ENCODE measurements at regions not wholly inside any gene's neighbourhood (a gene's known extent, or its start where the extent isn't known, plus 50 kb on each side); places are given as distances from the start of the nearest gene placed in this dataset.
A peak's percentile ranks its signal among the peaks of the same experiment; 100 is the strongest.

DNA sequence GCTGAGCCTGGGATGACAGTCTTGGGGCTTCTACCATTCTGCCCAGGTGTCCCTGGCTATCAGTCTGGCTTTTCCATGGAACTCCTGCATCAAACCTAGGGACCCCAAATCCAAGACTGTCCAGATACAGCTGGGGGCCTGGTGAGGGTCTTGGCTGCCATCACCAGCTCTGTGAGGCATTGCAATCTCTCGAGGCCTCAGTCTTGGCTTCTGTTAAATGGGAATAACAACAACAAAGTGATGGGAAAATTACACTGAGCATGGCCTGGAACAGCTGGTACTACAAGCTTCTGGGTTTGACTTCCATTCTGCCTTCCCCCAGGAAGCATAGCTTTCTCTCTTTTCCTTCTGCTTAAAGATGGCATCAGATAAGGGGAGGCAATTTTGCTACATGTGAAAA, 50.0 kb upstream of the LCTL start:
- no peak overlapping the region for H3K4me3 ChIP-seq (ENCODE audit: low read length)
- H3K9ac ChIP-seq (ENCODE audit: low read length), result no peak overlapping the region
- H3K36me3 ChIP-seq (ENCODE audit: control insufficient read depth, insufficient read depth, low read length), result no peaks in the 10 kb centered on the region
- H3K4me1 ChIP-seq (ENCODE audit: control insufficient read depth, insufficient read depth, low read length), result no peaks in the 10 kb centered on the region
- H3K27me3 ChIP-seq (ENCODE audit: control insufficient read depth, insufficient read depth, low read length), result no peaks in the 10 kb centered on the region
- no peak overlapping the region for H3K27ac ChIP-seq (ENCODE audit: low read depth, low read length)

DNA sequence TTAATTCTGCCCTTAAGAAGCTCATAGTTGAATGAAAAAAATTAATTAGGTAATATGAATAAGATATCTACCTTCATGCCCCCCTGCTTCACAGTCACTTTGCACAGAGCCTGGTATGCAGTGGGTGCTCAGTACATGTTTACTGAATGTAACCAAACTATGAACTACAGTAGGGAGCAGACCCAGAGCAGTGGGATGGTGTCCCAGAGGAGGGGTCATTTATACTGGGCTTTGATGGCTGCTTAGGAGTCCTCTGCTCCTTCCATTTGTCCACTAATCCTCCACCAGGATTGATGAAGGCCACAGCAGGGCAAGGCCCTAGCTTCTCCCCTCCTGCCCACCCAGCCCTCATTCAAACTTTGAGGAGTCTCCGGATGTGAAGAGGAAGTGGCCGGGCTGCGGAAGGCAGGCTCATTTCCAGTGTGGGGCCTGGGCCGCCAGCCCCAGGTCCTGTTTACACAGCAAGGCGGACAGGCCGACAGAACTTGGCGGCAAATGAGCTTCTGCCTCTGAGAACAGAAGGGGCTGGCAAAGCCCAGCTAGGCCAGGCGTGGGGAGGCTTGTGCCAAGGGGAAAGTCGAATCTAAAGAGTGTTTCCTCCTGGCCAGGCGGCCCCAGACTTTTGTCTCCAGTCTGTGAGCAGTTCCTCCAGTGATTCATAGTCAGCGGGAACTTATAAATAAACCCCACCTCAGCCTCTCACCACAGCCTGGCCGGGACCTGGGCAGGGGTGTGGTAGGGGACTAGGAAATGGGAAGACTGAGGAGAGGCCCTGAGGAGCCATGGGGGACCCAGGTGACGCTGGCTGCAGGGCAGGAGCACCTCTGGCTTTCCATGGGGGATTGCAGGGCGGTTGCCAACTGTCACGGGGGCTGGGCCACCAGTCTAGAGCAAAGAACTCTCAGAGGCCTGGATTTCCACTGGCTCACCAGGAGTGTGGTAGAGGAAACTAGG, 51.6 kb upstream of the LCTL start:
- peak overlapping the region; percentile 74 for H3K27ac ChIP-seq (ENCODE audit: low read depth, low read length)
- no peaks in the 10 kb centered on the region for H3K27me3 ChIP-seq (ENCODE audit: control insufficient read depth, insufficient read depth, low read length)
- no peak overlapping the region for H3K4me3 ChIP-seq (ENCODE audit: low read length)
- no peaks in the 10 kb centered on the region for H3K4me1 ChIP-seq (ENCODE audit: control insufficient read depth, insufficient read depth, low read length)
- H3K9ac ChIP-seq (ENCODE audit: low read length), result no peak overlapping the region
- no peaks in the 10 kb centered on the region for H3K36me3 ChIP-seq (ENCODE audit: control insufficient read depth, insufficient read depth, low read length)

DNA sequence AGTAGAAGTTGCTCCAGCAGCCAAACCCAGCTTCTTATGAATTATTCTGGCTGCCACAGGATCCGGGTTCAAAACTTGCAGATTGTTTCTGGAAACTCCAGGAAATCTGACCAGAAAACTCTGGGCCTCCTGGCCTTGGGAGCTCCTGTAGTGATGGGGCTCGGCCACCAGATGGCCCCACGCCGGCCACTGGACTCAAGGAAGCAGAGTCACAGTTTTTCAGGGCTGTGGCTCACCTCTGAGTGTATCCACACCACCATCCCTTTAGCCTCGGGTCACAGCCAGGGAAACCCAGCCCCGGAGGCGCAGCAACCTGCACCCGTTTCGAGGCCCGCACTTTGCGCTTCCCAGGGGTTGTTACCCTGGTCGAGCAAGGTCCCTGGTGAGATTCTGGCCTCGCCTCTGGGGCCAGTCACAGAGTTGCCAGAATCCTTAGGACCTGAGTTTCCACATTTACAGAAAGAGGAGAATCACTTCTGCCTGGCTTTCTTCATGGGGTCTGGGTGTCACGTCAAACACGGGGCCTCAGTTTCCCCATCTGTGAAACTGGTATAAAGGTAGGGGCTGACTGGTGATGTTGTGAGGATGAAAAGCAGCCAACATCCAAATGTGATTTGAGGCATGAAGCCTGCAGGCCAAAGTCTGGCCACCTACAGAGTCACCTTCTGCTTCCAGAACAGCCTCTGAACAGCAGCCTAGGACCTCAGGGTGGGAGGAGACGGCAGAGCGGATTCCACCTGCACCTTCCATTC, 53.5 kb upstream of the LCTL start:
- no peaks in the 10 kb centered on the region for H3K4me1 ChIP-seq (ENCODE audit: control insufficient read depth, insufficient read depth, low read length)
- H3K36me3 ChIP-seq (ENCODE audit: control insufficient read depth, insufficient read depth, low read length), result no peaks in the 10 kb centered on the region
- no peak overlapping the region for H3K9ac ChIP-seq (ENCODE audit: low read length)
- H3K27ac ChIP-seq (ENCODE audit: low read depth, low read length), result no peak overlapping the region
- H3K4me3 ChIP-seq (ENCODE audit: low read length), result no peak overlapping the region
- no peaks in the 10 kb centered on the region for H3K27me3 ChIP-seq (ENCODE audit: control insufficient read depth, insufficient read depth, low read length)

DNA sequence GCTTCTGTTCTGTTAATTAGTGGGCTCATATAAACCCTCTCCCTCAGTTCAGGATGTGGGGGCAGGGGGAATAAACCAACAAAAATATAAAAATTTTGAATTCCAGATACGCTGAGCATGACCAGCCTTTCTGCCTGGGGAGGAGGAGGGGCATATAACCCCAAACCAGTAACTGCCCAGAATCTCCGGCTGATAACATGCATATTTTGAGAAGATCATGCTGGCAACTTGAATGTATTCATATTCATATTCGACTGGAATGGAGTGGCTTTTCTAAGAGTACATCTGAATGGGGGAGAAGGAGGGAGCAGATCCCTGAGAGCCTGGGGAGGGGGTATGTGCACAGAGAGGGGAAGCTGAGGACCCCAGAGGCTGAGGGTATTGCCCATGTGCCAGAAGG, 54.5 kb upstream of the LCTL start:
- Histone ChIP-seq H3K9ac (ENCODE audit: low read length) (no peak overlapping the region), H3K27ac (ENCODE audit: low read depth, low read length) (no peak overlapping the region), H3K4me1 (ENCODE audit: control insufficient read depth, insufficient read depth, low read length) (no peaks in the 10 kb centered on the region), H3K36me3 (ENCODE audit: control insufficient read depth, insufficient read depth, low read length) (no peaks in the 10 kb centered on the region), H3K27me3 (ENCODE audit: control insufficient read depth, insufficient read depth, low read length) (no peaks in the 10 kb centered on the region), H3K4me3 (ENCODE audit: low read length) (no peak overlapping the region)

DNA sequence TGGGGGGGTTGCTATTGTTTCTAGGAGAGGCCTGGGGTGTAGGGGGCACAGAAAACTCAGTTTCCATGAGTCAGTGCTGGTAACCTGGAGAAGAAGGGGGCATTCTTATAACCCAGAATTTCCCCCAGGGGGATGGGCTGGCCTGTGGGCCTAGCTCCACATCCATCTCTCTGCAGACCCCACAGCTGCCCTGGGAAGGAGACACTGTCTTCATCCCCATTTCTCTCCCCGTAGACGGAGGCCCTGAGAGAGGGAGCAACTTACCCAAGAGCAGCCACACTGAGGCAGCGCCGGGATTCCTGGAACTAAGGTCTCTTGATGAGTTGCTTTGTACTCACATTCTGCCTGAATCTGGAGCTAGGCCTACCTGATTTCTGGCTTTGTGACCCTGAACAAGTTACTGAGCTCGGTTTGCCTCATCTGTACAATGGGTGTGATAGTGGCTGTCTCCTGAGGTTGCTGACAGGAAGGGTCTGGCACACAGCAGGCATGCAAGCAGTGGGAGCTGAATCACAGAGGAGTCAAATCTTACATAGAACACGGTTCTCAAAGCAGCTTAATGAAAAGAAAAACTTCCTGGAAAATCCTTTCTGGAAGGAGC, 55.0 kb upstream of the LCTL start:
- Histone ChIP-seq H3K27ac (ENCODE audit: low read depth, low read length) (no peak overlapping the region), H3K4me1 (ENCODE audit: control insufficient read depth, insufficient read depth, low read length) (no peaks in the 10 kb centered on the region), H3K4me3 (ENCODE audit: low read length) (no peak overlapping the region), H3K9ac (ENCODE audit: low read length) (no peak overlapping the region), H3K36me3 (ENCODE audit: control insufficient read depth, insufficient read depth, low read length) (no peaks in the 10 kb centered on the region), H3K27me3 (ENCODE audit: control insufficient read depth, insufficient read depth, low read length) (no peaks in the 10 kb centered on the region)

DNA sequence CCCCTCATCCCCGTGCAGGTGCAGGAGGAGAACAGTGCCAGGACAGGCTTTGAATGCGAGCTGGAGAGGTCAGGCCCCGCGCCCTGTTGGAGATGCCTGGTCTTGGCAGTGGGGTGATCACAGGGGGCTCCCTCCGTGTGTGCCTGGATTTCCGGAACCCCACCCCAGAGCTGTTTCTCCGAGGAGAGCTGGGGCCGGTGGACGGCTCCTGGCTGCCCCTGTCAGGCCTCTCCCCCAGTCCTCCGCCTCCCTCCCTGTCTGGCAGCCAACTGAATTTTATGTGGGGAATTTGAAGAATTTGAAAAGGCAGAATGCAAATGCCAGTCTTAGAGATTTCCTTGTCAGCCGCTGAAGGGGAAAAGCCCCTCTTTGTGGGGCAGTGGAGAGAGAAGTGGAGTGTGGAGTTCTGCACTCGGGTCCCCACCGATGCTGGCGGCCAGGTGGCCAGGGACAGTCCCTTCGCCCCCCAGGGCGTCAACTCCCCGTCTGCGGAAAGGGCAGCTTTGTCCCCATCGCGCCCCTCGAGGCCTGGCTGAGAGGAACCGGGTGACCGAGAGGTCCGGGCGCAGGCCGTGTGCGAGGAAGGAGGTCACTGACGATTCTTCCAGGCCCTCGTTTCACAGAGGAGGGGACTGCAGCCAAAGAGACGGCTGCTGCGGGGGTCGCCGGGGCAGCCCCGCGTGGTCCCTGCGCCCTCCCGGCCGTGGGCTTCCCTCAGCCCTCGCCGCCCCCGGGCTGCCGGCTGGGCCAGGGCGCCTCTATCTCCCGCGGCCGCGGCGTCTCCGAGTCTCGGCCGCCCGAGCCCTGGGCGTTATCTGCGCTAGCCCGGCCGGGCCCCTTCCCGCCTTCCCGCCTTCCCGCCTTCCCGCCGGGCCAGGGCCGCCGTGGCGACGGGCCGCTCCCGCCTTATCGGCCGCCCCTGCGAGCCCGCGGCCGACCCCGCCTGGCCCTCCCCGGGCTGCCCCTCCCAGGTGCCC, 56.0 kb upstream of the LCTL start:
- Histone ChIP-seq H3K4me3 (ENCODE audit: low read length) (peak overlapping the region; percentile 38), H3K36me3 (ENCODE audit: control insufficient read depth, insufficient read depth, low read length) (no peaks in the 10 kb centered on the region), H3K4me1 (ENCODE audit: control insufficient read depth, insufficient read depth, low read length) (no peaks in the 10 kb centered on the region), H3K27ac (ENCODE audit: low read depth, low read length) (no peak overlapping the region), H3K27me3 (ENCODE audit: control insufficient read depth, insufficient read depth, low read length) (no peaks in the 10 kb centered on the region), H3K9ac (ENCODE audit: low read length) (no peak overlapping the region)

DNA sequence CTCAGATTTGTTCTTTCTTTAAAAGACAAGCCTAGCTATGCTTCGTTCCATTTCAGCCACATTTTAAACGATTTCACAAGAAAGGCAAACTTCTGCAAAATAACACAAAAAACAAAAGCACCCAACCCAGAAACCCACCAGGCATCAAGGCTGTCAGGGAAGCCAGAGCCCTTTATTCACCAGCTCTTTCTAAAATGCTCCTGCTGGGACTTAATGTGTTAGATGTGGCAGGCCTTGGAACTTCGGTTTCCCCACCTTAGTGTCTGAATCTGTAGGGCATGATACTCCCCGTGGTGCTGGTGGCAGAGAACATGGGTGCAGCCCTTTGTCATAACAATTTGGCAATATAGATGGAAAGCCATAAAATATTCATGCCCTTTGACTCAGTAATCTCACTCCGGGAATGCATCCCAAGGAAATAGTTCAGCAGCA, 56.8 kb upstream of the LCTL start:
- Histone ChIP-seq H3K27ac (ENCODE audit: low read depth, low read length) (no peak overlapping the region), H3K36me3 (ENCODE audit: control insufficient read depth, insufficient read depth, low read length) (no peaks in the 10 kb centered on the region), H3K4me3 (ENCODE audit: low read length) (no peak overlapping the region), H3K27me3 (ENCODE audit: control insufficient read depth, insufficient read depth, low read length) (no peaks in the 10 kb centered on the region), H3K9ac (ENCODE audit: low read length) (no peak overlapping the region), H3K4me1 (ENCODE audit: control insufficient read depth, insufficient read depth, low read length) (no peaks in the 10 kb centered on the region)

DNA sequence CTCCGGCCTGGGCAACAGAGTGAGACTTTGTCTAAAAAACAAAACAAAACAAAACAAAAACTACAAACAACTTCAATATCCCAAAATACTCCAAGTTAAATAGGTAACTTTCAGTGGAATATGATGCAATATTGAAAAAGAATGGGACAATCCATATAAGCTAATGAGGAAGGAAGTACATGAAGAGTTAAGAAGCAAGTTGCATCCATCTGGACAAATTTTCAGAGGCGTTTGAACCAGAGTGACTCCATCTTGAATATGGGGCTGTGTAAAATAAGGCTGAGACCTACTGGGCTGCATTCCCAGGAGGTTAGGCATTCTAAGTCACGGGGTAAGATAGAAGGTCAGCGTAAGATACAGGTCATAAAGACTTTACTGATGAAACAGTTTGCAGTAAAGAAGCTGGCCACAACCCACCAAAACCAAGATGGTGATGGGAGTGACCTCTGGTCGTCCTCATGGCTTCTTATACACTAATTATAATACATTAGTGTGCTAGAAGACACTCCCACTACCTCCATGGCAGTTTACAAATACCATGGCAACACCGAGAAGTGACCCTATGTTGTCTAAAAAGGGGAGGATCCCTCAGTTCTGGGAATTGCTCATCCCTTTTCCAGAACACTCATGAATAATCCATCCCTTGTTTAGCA, 58.1 kb upstream of the LCTL start:
- H3K27ac ChIP-seq (ENCODE audit: low read depth, low read length), result no peak overlapping the region
- no peaks in the 10 kb centered on the region for H3K27me3 ChIP-seq (ENCODE audit: control insufficient read depth, insufficient read depth, low read length)
- H3K36me3 ChIP-seq (ENCODE audit: control insufficient read depth, insufficient read depth, low read length), result no peaks in the 10 kb centered on the region
- no peaks in the 10 kb centered on the region for H3K4me1 ChIP-seq (ENCODE audit: control insufficient read depth, insufficient read depth, low read length)
- no peak overlapping the region for H3K4me3 ChIP-seq (ENCODE audit: low read length)
- H3K9ac ChIP-seq (ENCODE audit: low read length), result no peak overlapping the region

DNA sequence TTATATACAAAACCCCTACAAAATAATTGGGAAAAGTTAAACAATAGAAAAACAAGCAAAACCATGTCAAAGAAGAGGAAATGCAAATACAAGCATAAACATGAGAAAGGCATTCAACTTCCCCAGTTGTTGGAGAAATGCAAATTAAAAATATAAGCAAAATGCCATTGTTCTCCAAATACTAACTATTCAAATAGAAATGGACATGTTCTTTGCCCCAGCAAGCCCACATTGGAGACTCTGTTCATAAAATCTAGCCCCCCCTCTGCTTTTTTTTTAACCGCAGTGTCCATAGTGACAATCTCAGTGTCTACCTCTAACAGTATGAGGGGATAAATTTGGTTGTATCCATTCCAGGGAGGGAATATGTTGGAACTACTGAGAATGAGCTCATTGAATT, 59.7 kb upstream of the LCTL start:
- no peak overlapping the region for H3K4me3 ChIP-seq (ENCODE audit: low read length)
- no peaks in the 10 kb centered on the region for H3K36me3 ChIP-seq (ENCODE audit: control insufficient read depth, insufficient read depth, low read length)
- no peak overlapping the region for H3K9ac ChIP-seq (ENCODE audit: low read length)
- H3K4me1 ChIP-seq (ENCODE audit: control insufficient read depth, insufficient read depth, low read length), result no peaks in the 10 kb centered on the region
- no peak overlapping the region for H3K27ac ChIP-seq (ENCODE audit: low read depth, low read length)
- no peaks in the 10 kb centered on the region for H3K27me3 ChIP-seq (ENCODE audit: control insufficient read depth, insufficient read depth, low read length)

DNA sequence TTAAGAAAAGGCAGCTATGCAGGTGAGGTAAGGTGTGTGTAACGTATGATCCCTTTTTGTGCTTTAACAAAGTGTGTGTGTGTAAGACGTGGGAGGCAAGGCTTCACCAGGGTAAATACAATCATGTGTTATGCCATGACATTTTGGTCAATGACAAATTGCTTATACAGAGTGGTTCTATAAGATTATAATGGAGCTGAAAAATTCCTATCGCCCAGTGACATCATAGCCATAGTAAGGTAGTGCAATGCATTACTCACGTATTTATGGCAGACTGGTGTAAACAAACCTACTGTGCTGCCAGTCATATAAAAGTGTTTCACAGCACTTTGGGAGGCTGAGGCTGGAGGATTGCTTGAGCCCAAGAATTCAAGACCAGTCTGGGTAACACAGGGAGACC, 60.2 kb upstream of the LCTL start:
- Histone ChIP-seq H3K27ac (ENCODE audit: low read depth, low read length) (no peak overlapping the region), H3K9ac (ENCODE audit: low read length) (no peak overlapping the region), H3K27me3 (ENCODE audit: control insufficient read depth, insufficient read depth, low read length) (no peaks in the 10 kb centered on the region), H3K4me3 (ENCODE audit: low read length) (no peak overlapping the region), H3K36me3 (ENCODE audit: control insufficient read depth, insufficient read depth, low read length) (no peaks in the 10 kb centered on the region), H3K4me1 (ENCODE audit: control insufficient read depth, insufficient read depth, low read length) (no peaks in the 10 kb centered on the region)

DNA sequence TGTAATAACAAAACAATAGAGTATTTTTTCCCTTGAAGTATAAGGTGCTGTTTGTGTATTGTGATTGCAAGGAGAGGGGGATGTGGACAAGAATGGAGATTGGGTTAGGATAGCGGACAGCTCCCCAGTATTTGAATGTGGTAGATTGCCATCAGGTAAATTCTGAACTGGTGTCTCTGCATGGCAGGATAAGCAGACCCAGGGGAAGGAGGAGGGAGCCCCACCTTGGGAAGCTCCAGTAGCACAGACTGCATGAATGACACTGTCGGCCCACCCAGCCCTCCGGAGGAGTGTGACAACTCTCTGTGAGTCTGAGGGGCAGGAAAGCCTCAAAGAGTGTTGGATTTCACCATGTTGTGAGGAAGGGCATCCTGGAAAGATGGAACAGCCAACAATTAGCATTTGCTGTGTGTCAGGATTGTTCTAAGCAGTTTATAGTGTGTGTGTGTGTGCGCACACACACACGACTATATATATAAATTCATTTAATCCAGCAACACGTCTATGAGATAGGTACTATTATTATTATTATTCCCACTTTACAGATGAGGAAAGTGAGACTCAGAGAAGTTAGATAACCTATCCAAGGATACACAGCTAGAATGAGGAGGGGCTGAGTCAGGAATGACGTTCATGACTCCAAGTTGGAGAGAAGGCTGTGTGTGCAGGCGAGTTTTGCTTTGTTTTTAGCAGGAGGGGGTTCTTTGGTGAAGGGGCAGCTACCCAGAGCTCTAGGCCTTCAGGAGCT, 63.4 kb upstream of the LCTL start:
- no peaks in the 10 kb centered on the region for H3K36me3 ChIP-seq (ENCODE audit: control insufficient read depth, insufficient read depth, low read length)
- no peak overlapping the region for H3K4me3 ChIP-seq (ENCODE audit: low read length)
- no peak overlapping the region for H3K9ac ChIP-seq (ENCODE audit: low read length)
- no peaks in the 10 kb centered on the region for H3K4me1 ChIP-seq (ENCODE audit: control insufficient read depth, insufficient read depth, low read length)
- no peaks in the 10 kb centered on the region for H3K27me3 ChIP-seq (ENCODE audit: control insufficient read depth, insufficient read depth, low read length)
- H3K27ac ChIP-seq (ENCODE audit: low read depth, low read length), result no peak overlapping the region

Measured in rectal smooth muscle tissue (tissue), 1 donor.